ENCODE measurements at regions not wholly inside any gene's neighbourhood (a gene's known extent, or its start where the extent isn't known, plus 50 kb on each side); places are given as distances from the start of the nearest gene placed in this dataset.

GRCh38 chr9:80538976-80539375, 967.2 kb downstream of the TLE4 start:
- Histone ChIP-seq H3K79me2 (ENCODE audit: insufficient read depth, low read length) (no peaks in the 10 kb centered on the region), H3K27me3 (ENCODE audit: low read length) (no peaks in the 10 kb centered on the region), H3K9ac (ENCODE audit: low read length) (no peak overlapping the region), H3K36me3 (ENCODE audit: low read length) (no peaks in the 10 kb centered on the region), H3K4me2 (ENCODE audit: low read depth, low read length, poor library complexity, severe bottlenecking) (no peak overlapping the region), H3K27ac (ENCODE audit: low read depth, low read length) (no peak overlapping the region), H3K9me2 (replicated peaks; ENCODE audit: insufficient read depth, low read length) (no peaks in the 10 kb centered on the region), H3K9me3 (ENCODE audit: insufficient read depth, low read length) (no peaks in the 10 kb centered on the region), H4K20me1 (ENCODE audit: low read depth, low read length) (no peaks in the 10 kb centered on the region), H3F3A (ENCODE audit: insufficient read depth) (no peaks in the 10 kb centered on the region), H2AFZ (ENCODE audit: low read depth, low read length, severe bottlenecking) (no peak overlapping the region), H3K4me3 (ENCODE audit: insufficient read depth, low read length, poor library complexity, severe bottlenecking) (no peak overlapping the region)
- TF ChIP-seq CTCF (IDR thresholded peaks at IDR 0.05; ENCODE audit: insufficient read depth, low read length, poor library complexity, severe bottlenecking) (no peak), EZH2phosphoT487 (conservative IDR thresholded peaks at IDR 0.05; ENCODE audit: low read length) (no peak)

- TF ChIP-seq EZH2phosphoT487 (conservative IDR thresholded peaks at IDR 0.05; ENCODE audit: low read length) = no peak
- TF ChIP-seq CTCF (IDR thresholded peaks at IDR 0.05; ENCODE audit: insufficient read depth, low read length, poor library complexity, severe bottlenecking) = no peak
Observed at GRCh38 chr9:80522465-80522864, 950.7 kb downstream of the TLE4 start.

GRCh38 chr9:80521151-80521550, 949.4 kb downstream of the TLE4 start:
- TF ChIP-seq EZH2phosphoT487 (conservative IDR thresholded peaks at IDR 0.05; ENCODE audit: low read length) = no peak
- no peak for TF ChIP-seq CTCF (IDR thresholded peaks at IDR 0.05; ENCODE audit: insufficient read depth, low read length, poor library complexity, severe bottlenecking)
- H3K79me2 ChIP-seq (ENCODE audit: insufficient read depth, low read length) = no peaks in the 10 kb centered on the region
- H3K27me3 ChIP-seq (ENCODE audit: low read length) = no peaks in the 10 kb centered on the region
- H3K9me3 ChIP-seq (ENCODE audit: insufficient read depth, low read length) = no peaks in the 10 kb centered on the region
- no peaks in the 10 kb centered on the region for H3F3A ChIP-seq (ENCODE audit: insufficient read depth)
- no peaks in the 10 kb centered on the region for H3K9me2 ChIP-seq (replicated peaks; ENCODE audit: insufficient read depth, low read length)
- no peaks in the 10 kb centered on the region for H4K20me1 ChIP-seq (ENCODE audit: low read depth, low read length)
- no peak overlapping the region for H3K4me2 ChIP-seq (ENCODE audit: low read depth, low read length, poor library complexity, severe bottlenecking)
- H3K36me3 ChIP-seq (ENCODE audit: low read length) = no peaks in the 10 kb centered on the region
- H3K27ac ChIP-seq (ENCODE audit: low read depth, low read length) = no peak overlapping the region
- no peak overlapping the region for H3K9ac ChIP-seq (ENCODE audit: low read length)
- no peak overlapping the region for H2AFZ ChIP-seq (ENCODE audit: low read depth, low read length, severe bottlenecking)
- H3K4me3 ChIP-seq (ENCODE audit: insufficient read depth, low read length, poor library complexity, severe bottlenecking) = no peak overlapping the region

More at GRCh38 chr9:80522465-80522864, 950.7 kb downstream of the TLE4 start:
- no peak overlapping the region for H2AFZ ChIP-seq (ENCODE audit: low read depth, low read length, severe bottlenecking)
- H3K4me2 ChIP-seq (ENCODE audit: low read depth, low read length, poor library complexity, severe bottlenecking) = no peak overlapping the region
- H3K36me3 ChIP-seq (ENCODE audit: low read length) = no peaks in the 10 kb centered on the region
- no peaks in the 10 kb centered on the region for H3K79me2 ChIP-seq (ENCODE audit: insufficient read depth, low read length)
- H3K27me3 ChIP-seq (ENCODE audit: low read length) = no peaks in the 10 kb centered on the region
- no peak overlapping the region for H3K27ac ChIP-seq (ENCODE audit: low read depth, low read length)
- H4K20me1 ChIP-seq (ENCODE audit: low read depth, low read length) = no peaks in the 10 kb centered on the region
- no peaks in the 10 kb centered on the region for H3K9me3 ChIP-seq (ENCODE audit: insufficient read depth, low read length)
- no peaks in the 10 kb centered on the region for H3F3A ChIP-seq (ENCODE audit: insufficient read depth)
- no peak overlapping the region for H3K9ac ChIP-seq (ENCODE audit: low read length)
- no peak overlapping the region for H3K4me3 ChIP-seq (ENCODE audit: insufficient read depth, low read length, poor library complexity, severe bottlenecking)
- H3K9me2 ChIP-seq (replicated peaks; ENCODE audit: insufficient read depth, low read length) = no peaks in the 10 kb centered on the region
